ENCODE measurements at regions not wholly inside any gene's neighbourhood (a gene's known extent, or its start where the extent isn't known, plus 50 kb on each side); places are given as distances from the start of the nearest gene placed in this dataset.

- BruUV-seq (replicated peaks), result no TSS peak
- Histone ChIP-seq H3K9me3 (ENCODE audit: low read length) (no peaks in the 10 kb centered on the region), H3K4me2 (ENCODE audit: low read depth, low read length) (no peak overlapping the region), H3K27ac (ENCODE audit: extremely low read length, insufficient read depth, low read length) (no peak overlapping the region), H3K27me3 (ENCODE audit: control insufficient read depth in 1 of 2, insufficient read depth in 2 of 2, low read length in 2 of 2) (peaks cover 0 to 31% of the 10 kb centered on the region in 2 experiments; a peak in 2 of 5 replicates), H3K9ac (ENCODE audit: insufficient read depth, low read depth, low read length) (no peak overlapping the region), H3K36me3 (replicated peaks in 1 of 2; ENCODE audit: control insufficient read depth in 1 of 2, insufficient read depth in 2 of 2, low read length in 2 of 2) (no peaks in the 10 kb centered on the region), H2AFZ (ENCODE audit: low read length) (no peak overlapping the region), H3K4me1 (ENCODE audit: insufficient read depth, low read length) (no peaks in the 10 kb centered on the region), H3K79me2 (ENCODE audit: insufficient read depth, low read length) (no peaks in the 10 kb centered on the region), H3K4me3 (replicated peaks in 1 of 3; ENCODE audit: insufficient read depth in 1 of 3, low read depth in 2 of 3, low read length in 3 of 3) (no peak overlapping the region), H4K20me1 (ENCODE audit: insufficient read depth, low read length) (no peaks in the 10 kb centered on the region)
- in situ Hi-C loops (cut with HindIII; ENCODE audit: extremely low pct_ligation_motif_present, low pct_unique_long_range_greater_than_20kb) (no loop called here), intact Hi-C loops (cut with micrococcal nuclease; ENCODE audit: unreplicated experiment) (no loop called here)
- ATAC-seq (no peak), FAIRE-seq (no peak), DNase-seq (ENCODE audit: low spot score) (no peak)
- WGBS (ENCODE audit: low lambda C conversion rate), result 0% methylated on average over 2 of the region's 2 CpGs
- CTCF ChIA-PET (ENCODE audit: low intra/inter-chr PET ratio, low total read pairs), result no interaction called here
- POLR2A ChIA-PET, result no interaction called here
- no peak for TF ChIP-seq AFF4 (CRISPR knock-in tag; IDR thresholded peaks at IDR 0.05)
- no peak for TF ChIP-seq AHDC1 (CRISPR knock-in tag; IDR thresholded peaks at IDR 0.05; ENCODE audit: borderline replicate concordance)
- no peak for TF ChIP-seq PAX8 (CRISPR knock-in tag; IDR thresholded peaks at IDR 0.05; ENCODE audit: borderline replicate concordance)
- no peak for TF ChIP-seq ZNF232 (CRISPR knock-in tag; IDR thresholded peaks at IDR 0.05; ENCODE audit: borderline replicate concordance)
- TF ChIP-seq ZNF513 (CRISPR knock-in tag; conservative IDR thresholded peaks at IDR 0.05), result no peak
- no peak for TF ChIP-seq YEATS2 (CRISPR knock-in tag; IDR thresholded peaks at IDR 0.05; ENCODE audit: borderline replicate concordance)
- TF ChIP-seq ZFP37 (CRISPR knock-in tag; IDR thresholded peaks at IDR 0.05; ENCODE audit: borderline replicate concordance), result no peak
- no peak for TF ChIP-seq RARA (CRISPR knock-in tag; IDR thresholded peaks at IDR 0.05)
- no peak for TF ChIP-seq ZNF354B (CRISPR knock-in tag; IDR thresholded peaks at IDR 0.05)
- TF ChIP-seq ZNF251 (CRISPR knock-in tag; IDR thresholded peaks at IDR 0.05), result no peak
- no peak for TF ChIP-seq ZNF350 (CRISPR knock-in tag; IDR thresholded peaks at IDR 0.05; ENCODE audit: borderline replicate concordance, low read depth)
- no peak for TF ChIP-seq HHEX (CRISPR knock-in tag; IDR thresholded peaks at IDR 0.05)
- TF ChIP-seq MAFG (CRISPR knock-in tag; IDR thresholded peaks at IDR 0.05), result no peak
- TF ChIP-seq ZFP36 (IDR thresholded peaks at IDR 0.05; ENCODE audit: borderline replicate concordance, low read depth, low read length, partially characterized antibody), result no peak
- no peak for TF ChIP-seq ZNF44 (CRISPR knock-in tag; IDR thresholded peaks at IDR 0.05)
- no peak for TF ChIP-seq ZNF34 (CRISPR knock-in tag; IDR thresholded peaks at IDR 0.05; ENCODE audit: borderline replicate concordance)
Observed at GRCh38 chr2:219991116-219991515, 363.7 kb downstream of the SLC4A3 start.
